Endothelial cell of umbilical vein (primary cell): ENCODE measurements at regions not wholly inside any gene's neighbourhood (a gene's known extent, or its start where the extent isn't known, plus 50 kb on each side); places are given as distances from the start of the nearest gene placed in this dataset.

Experiments used
- BruUV-seq: library from RNA; stranded (reverse); fragments of 400-500 nt; replicated peaks from 2 replicates; lab custom pipeline; 2021; lab: Mats Ljungman, UMichigan
- CTCF ChIA-PET: fragments of 300-600, 350-600 bp; sonication (Branson Sonifier 250); formaldehyde crosslinking; loops from one replicate; lab custom pipeline; 2021; ENCODE audit warnings: antibody characterized with exemption, inconsistent platforms; lab: Charles Lee
- POLR2A ChIA-PET: fragments of 300-600, 350-600 bp; sonication (Branson Sonifier 250); formaldehyde crosslinking; loops from one replicate; lab custom pipeline; 2021; ENCODE audit warnings: antibody characterized with exemption, inconsistent platforms; lab: Charles Lee
- DNase-seq: peaks from one replicate; pipeline ENCODE4 v3.0.0-alpha.2; 2011; ENCODE audit warnings: low read depth, low spot score
- FAIRE-seq: peaks from 2 replicates; lab custom pipeline; 2011; peaks lifted over from hg19 to GRCh38; lab: Jason Lieb, UNC
- H2AFZ ChIP-seq: 2 replicates; pipeline ENCODE4 v1.6.0; 2012; ENCODE audit warnings: low read depth, low read length, control low read depth, inconsistent platforms
- H3K27ac ChIP-seq: 2 replicates; pipeline ENCODE4 v1.5.1; 2011; ENCODE audit warnings: low read depth, mild to moderate bottlenecking, control low read depth, low read length, moderate library complexity; ENCODE audit not compliant: insufficient read depth
- H3K27me3 ChIP-seq, 2 experiments: 2 replicates each; pipeline versions ENCODE4 v1.6.0 to v1.6.1; 2011; ENCODE audit warnings: low read length in 2 of 2, mixed read lengths in 1 of 2; ENCODE audit not compliant: control insufficient read depth in 2 of 2, insufficient read depth in 2 of 2
- H3K36me3 ChIP-seq, 2 experiments: 2 replicates in 1 of 2; 3 replicates in 1 of 2; pipeline ENCODE4 v1.5.1; 2011; ENCODE audit warnings: low read length in 2 of 2, mild to moderate bottlenecking in 1 of 2, moderate library complexity in 1 of 2; ENCODE audit not compliant: control insufficient read depth in 2 of 2, insufficient read depth in 2 of 2; ENCODE audit errors: extremely low read depth in 1 of 2
- H3K4me1 ChIP-seq: 3 replicates; pipeline ENCODE4 v1.5.1; 2011; ENCODE audit warnings: mild to moderate bottlenecking, low read length; ENCODE audit not compliant: control insufficient read depth, insufficient read depth; ENCODE audit errors: extremely low read depth
- H3K4me2 ChIP-seq: 2 replicates; pipeline ENCODE4 v1.6.1; 2011; ENCODE audit warnings: low read length, control low read depth, mixed read lengths; ENCODE audit not compliant: insufficient read depth
- H3K4me3 ChIP-seq, 3 experiments: fragments of 200-600 bp in 1 of 3; sonication (generic), shearing (Covaris generic) in 1 of 3; replicated peaks in 1 of 3; 2 replicates each; pipeline ENCODE4 v1.5.1; 2011 to 2016; ENCODE audit warnings: control low read depth in 3 of 3, low read length in 3 of 3, mild to moderate bottlenecking in 2 of 3, inconsistent platforms in 1 of 3, low read depth in 1 of 3, moderate library complexity in 1 of 3; ENCODE audit not compliant: insufficient read depth in 1 of 3
- H3K79me2 ChIP-seq: 2 replicates; pipeline ENCODE4 v1.6.0; 2012; ENCODE audit warnings: low read length, inconsistent platforms; ENCODE audit not compliant: control insufficient read depth, insufficient read depth
- H3K9ac ChIP-seq: replicated peaks from 2 replicates; pipeline ENCODE3; 2011; ENCODE audit warnings: low read length, control low read depth; ENCODE audit not compliant: insufficient read depth; ENCODE audit errors: extremely low read depth
- H3K9me1 ChIP-seq: replicated peaks from 3 replicates; pipeline ENCODE4 v1.6.0; 2011; ENCODE audit warnings: mild to moderate bottlenecking, low read length; ENCODE audit not compliant: control insufficient read depth, insufficient read depth; ENCODE audit errors: extremely low read depth
- H3K9me3 ChIP-seq: replicated peaks from 2 replicates; pipeline ENCODE4 v1.5.1; 2012; ENCODE audit warnings: low read length, inconsistent platforms; ENCODE audit not compliant: control insufficient read depth, insufficient read depth
- H4K20me1 ChIP-seq: replicated peaks from 2 replicates; pipeline ENCODE3; 2011; ENCODE audit warnings: mild to moderate bottlenecking, low read length; ENCODE audit not compliant: control insufficient read depth, insufficient read depth; ENCODE audit errors: extremely low read depth
- CTCF ChIP-seq, 2 donors: IDR thresholded peaks; 1 replicate in 1 of 2; 2 replicates in 1 of 2; pipeline ENCODE4 v1.5.1; 2011; ENCODE audit warnings: low read length in 2 of 2, mild to moderate bottlenecking in 2 of 2, moderate library complexity in 2 of 2, control low read depth in 1 of 2, inconsistent platforms in 1 of 2, low read depth in 1 of 2; ENCODE audit not compliant: insufficient read depth in 1 of 2; ENCODE audit errors: extremely low read depth in 1 of 2
- EZH2 ChIP-seq: IDR thresholded peaks from 2 replicates; pipeline ENCODE4 v1.6.1; 2012; ENCODE audit warnings: borderline replicate concordance, low read depth, mild to moderate bottlenecking, moderate library complexity, low read length, inconsistent platforms; ENCODE audit not compliant: severe bottlenecking
- FOS ChIP-seq: IDR thresholded peaks from 2 replicates; pipeline ENCODE4 v1.6.1; 2011; ENCODE audit warnings: mild to moderate bottlenecking, low read length, moderate library complexity, borderline replicate concordance; ENCODE audit not compliant: insufficient read depth
- GATA2 ChIP-seq: IDR thresholded peaks from 2 replicates; pipeline ENCODE4 v1.7.0; 2011; ENCODE audit warnings: low read depth, mild to moderate bottlenecking, moderate library complexity, mixed read lengths, low read length; ENCODE audit not compliant: insufficient read length, insufficient read depth
- JUN ChIP-seq: IDR thresholded peaks from 2 replicates; pipeline ENCODE4 v1.6.1; 2011; ENCODE audit warnings: borderline replicate concordance, low read depth; ENCODE audit not compliant: insufficient read length, insufficient read depth
- MAX ChIP-seq: IDR thresholded peaks from 2 replicates; pipeline ENCODE4 v1.6.1; 2011; ENCODE audit not compliant: insufficient read depth, insufficient read length
- MYC ChIP-seq: IDR thresholded peaks from one replicate; pipeline ENCODE4 v1.6.1; 2011; ENCODE audit warnings: mild to moderate bottlenecking, low read depth, low read length
- POLR2A ChIP-seq: IDR thresholded peaks from 2 replicates; pipeline ENCODE4 v1.6.1; 2012; ENCODE audit warnings: low read depth, mild to moderate bottlenecking, control low read depth, low read length
- POLR2AphosphoS5 ChIP-seq: IDR thresholded peaks from 2 replicates; pipeline ENCODE4 v1.6.1; 2012; ENCODE audit warnings: low read depth, mild to moderate bottlenecking, control low read depth, low read length, moderate library complexity; ENCODE audit not compliant: insufficient read depth
- dilution Hi-C: fragments of 300-500 bp; cut with MboI; formaldehyde crosslinking; loops from one replicate; pipeline ENCODE4 v1.15.0; 2019; ENCODE audit warnings: low sequenced_read_pairs; ENCODE audit not compliant: extremely low pct_ligation_motif_present
- intact Hi-C: fragments of 100-400 bp; cut with micrococcal nuclease; formaldehyde crosslinking; loops from one replicate; pipeline ENCODE4 v1.10.0; 2022

DNA sequence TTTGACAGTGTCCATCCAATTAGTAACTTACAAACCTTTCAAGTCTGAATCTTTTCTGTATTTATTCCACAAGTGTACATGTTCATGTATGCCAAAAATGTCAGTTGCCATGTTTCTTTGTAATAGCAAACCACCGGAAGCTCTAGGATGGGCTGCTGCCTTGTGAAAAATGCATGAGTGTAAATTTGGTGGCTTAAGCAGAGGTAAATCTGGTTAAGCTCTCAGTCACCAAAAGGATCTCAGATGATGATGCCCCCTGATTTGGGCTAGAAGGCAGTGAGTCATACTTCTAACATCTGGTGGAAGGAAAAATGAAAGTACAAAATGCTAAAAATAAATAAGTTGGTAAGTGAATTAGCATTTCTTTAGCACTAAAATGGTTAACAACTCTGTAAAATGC, 567.5 kb downstream of the ELAVL2 start:
- no peak overlapping the region for H3K4me2 ChIP-seq
- FAIRE-seq = no peak
- no peaks in the 10 kb centered on the region for H3K9me3 ChIP-seq
- DNase-seq = no peak
- POLR2A ChIA-PET = no interaction called here
- H3K9ac ChIP-seq = no peak overlapping the region
- H2AFZ ChIP-seq = no peak overlapping the region
- no peaks in the 10 kb centered on the region for H3K4me1 ChIP-seq
- no peaks in the 10 kb centered on the region for H3K27me3 ChIP-seq
- H3K36me3 ChIP-seq = no peaks in the 10 kb centered on the region
- BruUV-seq = no TSS peak
- H3K79me2 ChIP-seq = no peaks in the 10 kb centered on the region
- no peaks in the 10 kb centered on the region for H4K20me1 ChIP-seq
- dilution Hi-C loops = no loop called here
- TF ChIP-seq POLR2A (no peak), JUN (no peak), POLR2AphosphoS5 (no peak), MAX (no peak), CTCF (IDR thresholded peaks at IDR 0.05; ENCODE audit: extremely low read depth in 1 of 2, insufficient read depth in 1 of 2, low read depth in 1 of 2, low read length in 2 of 2) (no peak), GATA2 (no peak), FOS (no peak), MYC (no peak), EZH2 (no peak)
- no peaks in the 10 kb centered on the region for H3K9me1 ChIP-seq
- CTCF ChIA-PET = no interaction called here
- H3K27ac ChIP-seq = no peak overlapping the region
- H3K4me3 ChIP-seq = no peak overlapping the region
- intact Hi-C loops = no loop called here
